ENCODE measurements at regions not wholly inside any gene's neighbourhood (a gene's known extent, or its start where the extent isn't known, plus 50 kb on each side); places are given as distances from the start of the nearest gene placed in this dataset.

- no peak for TF ChIP-seq POLR2A (IDR thresholded peaks at IDR 0.05; ENCODE audit: low read depth, low read length)
- no peak for TF ChIP-seq EZH2 (IDR thresholded peaks at IDR 0.05; ENCODE audit: borderline replicate concordance, low read depth, low read length, severe bottlenecking)
- no peak for TF ChIP-seq JUN (IDR thresholded peaks at IDR 0.05; ENCODE audit: borderline replicate concordance, insufficient read depth, insufficient read length, low read depth)
- no peak for TF ChIP-seq MAX (IDR thresholded peaks at IDR 0.05; ENCODE audit: insufficient read depth, insufficient read length)
- no peak for TF ChIP-seq CTCF (IDR thresholded peaks at IDR 0.05; ENCODE audit: extremely low read depth in 1 of 2, insufficient read depth in 1 of 2, low read depth in 1 of 2, low read length in 2 of 2)
- no peak for TF ChIP-seq FOS (IDR thresholded peaks at IDR 0.05; ENCODE audit: borderline replicate concordance, insufficient read depth, low read length)
- TF ChIP-seq GATA2 (IDR thresholded peaks at IDR 0.05; ENCODE audit: insufficient read depth, insufficient read length, low read depth, low read length) = no peak
- TF ChIP-seq MYC (IDR thresholded peaks at IDR 0.05; ENCODE audit: low read depth, low read length) = no peak
- no peak for TF ChIP-seq POLR2AphosphoS5 (IDR thresholded peaks at IDR 0.05; ENCODE audit: insufficient read depth, low read depth, low read length)
- H2AFZ ChIP-seq (ENCODE audit: low read depth, low read length) = no peak overlapping the region
- no peaks in the 10 kb centered on the region for H3K79me2 ChIP-seq (ENCODE audit: control insufficient read depth, insufficient read depth, low read length)
- no peaks in the 10 kb centered on the region for H3K27me3 ChIP-seq (ENCODE audit: control insufficient read depth in 2 of 2, insufficient read depth in 2 of 2, low read length in 2 of 2)
- no peaks in the 10 kb centered on the region for H4K20me1 ChIP-seq (replicated peaks; ENCODE audit: control insufficient read depth, extremely low read depth, insufficient read depth, low read length)
- H3K9ac ChIP-seq (replicated peaks; ENCODE audit: extremely low read depth, insufficient read depth, low read length) = no peak overlapping the region
- H3K4me2 ChIP-seq (ENCODE audit: insufficient read depth, low read length) = no peak overlapping the region
- FAIRE-seq (no peak), DNase-seq (ENCODE audit: low read depth, low spot score) (no peak)
- intact Hi-C loops (cut with micrococcal nuclease) (no loop called here), dilution Hi-C loops (cut with MboI; ENCODE audit: extremely low pct_ligation_motif_present, low sequenced_read_pairs) (no loop called here)
- H3K27ac ChIP-seq (ENCODE audit: insufficient read depth, low read depth, low read length) = no peak overlapping the region
- no TSS peak for BruUV-seq (replicated peaks)
- H3K4me3 ChIP-seq (replicated peaks in 1 of 3; ENCODE audit: insufficient read depth in 1 of 3, low read depth in 1 of 3, low read length in 3 of 3) = no peak overlapping the region
- ChIA-PET CTCF (no interaction called here), POLR2A (no interaction called here)
- H3K4me1 ChIP-seq (ENCODE audit: control insufficient read depth, extremely low read depth, insufficient read depth, low read length) = no peaks in the 10 kb centered on the region
- no peaks in the 10 kb centered on the region for H3K9me3 ChIP-seq (replicated peaks; ENCODE audit: control insufficient read depth, insufficient read depth, low read length)
- no peaks in the 10 kb centered on the region for H3K9me1 ChIP-seq (replicated peaks; ENCODE audit: control insufficient read depth, extremely low read depth, insufficient read depth, low read length)
- no peaks in the 10 kb centered on the region for H3K36me3 ChIP-seq (ENCODE audit: control insufficient read depth in 2 of 2, extremely low read depth in 1 of 2, insufficient read depth in 2 of 2, low read length in 2 of 2)
These were observed 249.1 kb upstream of the INTU start for GRCh38 chr4:127383666-127384065.
